K562 (cell line): ENCODE measurements at regions not wholly inside any gene's neighbourhood (a gene's known extent, or its start where the extent isn't known, plus 50 kb on each side); places are given as distances from the start of the nearest gene placed in this dataset.

Source experiments
- ARID3B ChIP-seq: fragments of 250-450 bp; sonication (Bioruptor Pico); IDR thresholded peaks from 2 replicates; pipeline ENCODE4 v1.4.0; 2020; ENCODE audit warnings: borderline replicate concordance
- ARID4B ChIP-seq: sonication (generic); formaldehyde crosslinking; IDR thresholded peaks from 2 replicates; pipeline ENCODE4 v1.8.0; 2022; ENCODE audit warnings: mild to moderate bottlenecking, missing genetic modification reagents
- ARNT ChIP-seq, 2 experiments: fragments of 450-650 bp; IDR thresholded peaks; 2 replicates each; pipeline ENCODE4 v1.6.1; 2016; ENCODE audit warnings: mild to moderate bottlenecking in 1 of 2
- DEAF1 ChIP-seq: fragments of 450-650 bp; formaldehyde crosslinking; IDR thresholded peaks from 2 replicates; pipeline ENCODE4 v1.4.0; 2020; ENCODE audit warnings: mild to moderate bottlenecking, moderate library complexity
- LARP7 ChIP-seq: fragments of 450-650 bp; IDR thresholded peaks from 2 replicates; pipeline ENCODE4 v1.6.1; 2016
- NELFE ChIP-seq: IDR thresholded peaks from 2 replicates; pipeline ENCODE4 v1.6.1; 2011; ENCODE audit warnings: mild to moderate bottlenecking; ENCODE audit not compliant: insufficient read depth, insufficient read length
- PKNOX1 ChIP-seq: fragments of 450-650 bp; IDR thresholded peaks from 2 replicates; pipeline ENCODE4 v1.6.1; 2016
- POLR2AphosphoS2 ChIP-seq: IDR thresholded peaks from 2 replicates; pipeline ENCODE4 v1.6.1; 2012; ENCODE audit warnings: low read length, improper control_type of control experiment
- RFX5 ChIP-seq: IDR thresholded peaks from 2 replicates; pipeline ENCODE4 v1.6.1; 2011; ENCODE audit warnings: low read depth, mild to moderate bottlenecking, improper control_type of control experiment, low read length
- STAT5B ChIP-seq: fragments of 250-450 bp; sonication (Bioruptor Pico); IDR thresholded peaks from 2 replicates; pipeline ENCODE4 v1.8.0; 2021; ENCODE audit warnings: mild to moderate bottlenecking, inconsistent platforms
- TEAD1 ChIP-seq, 2 experiments: fragments of 450-650 bp in 1 of 2; sonication (generic) in 1 of 2; formaldehyde crosslinking; IDR thresholded peaks; 2 replicates each; pipeline versions ENCODE4 v1.4.0 to v1.8.0; 2020 to 2022; ENCODE audit warnings: mild to moderate bottlenecking in 2 of 2, missing genetic modification reagents in 1 of 2
- TSC22D4 ChIP-seq: fragments of 450-650 bp; IDR thresholded peaks from 2 replicates; pipeline ENCODE4 v1.6.1; 2016; ENCODE audit warnings: missing genetic modification characterization, missing biosample characterization, control low read depth
- WHSC1 ChIP-seq: IDR thresholded peaks from one replicate; pipeline ENCODE4 v1.6.1; 2012; ENCODE audit warnings: low read length, control low read depth, inconsistent platforms
- ZBTB9 ChIP-seq: fragments of 450-650 bp; formaldehyde crosslinking; IDR thresholded peaks from 2 replicates; pipeline ENCODE4 v1.4.0; 2020; ENCODE audit warnings: mild to moderate bottlenecking, moderate library complexity
- ZNF175 ChIP-seq: fragments of 200-800 bp; sonication (Bioruptor generic); IDR thresholded peaks from 2 replicates; pipeline ENCODE4 v1.6.1; 2016; ENCODE audit warnings: low read depth, mild to moderate bottlenecking, missing genetic modification characterization, missing compliant biosample characterization
- ZNF282 ChIP-seq: sonication (generic); formaldehyde crosslinking; IDR thresholded peaks from 2 replicates; pipeline ENCODE4 v1.8.1; 2023; ENCODE audit warnings: missing genetic modification reagents
- ZNF384 ChIP-seq: IDR thresholded peaks from 2 replicates; pipeline ENCODE4 v1.6.1; 2012; ENCODE audit warnings: low read depth, low read length, improper control_type of control experiment
- ZNF408 ChIP-seq: fragments of 250-450 bp; sonication (Bioruptor Pico); IDR thresholded peaks from 2 replicates; pipeline ENCODE4 v1.4.0; 2020; ENCODE audit warnings: low read depth, mild to moderate bottlenecking, moderate library complexity

GRCh38 chr6:27138837-27139755, 108.4 kb upstream of the PRSS16 start (continued):
- TF ChIP-seq ZNF175 (CRISPR knock-in tag) (no peak; the same call in 1 of the 2 replicates), ZNF384 (no peak), DEAF1 (CRISPR knock-in tag) (no peak), ARID3B (0 out of 2 replicates have a peak, but pooled peaks have one; percentile 13), ZNF282 (CRISPR knock-in tag) (no peak), NELFE (no peak), TSC22D4 (tag) (no peak), STAT5B (CRISPR knock-in tag) (no peak), LARP7 (no peak; the same call in 1 of the 2 replicates), ZBTB9 (no peak; the same call in 1 of the 2 replicates), POLR2AphosphoS2 (peak; percentile 95), RFX5 (no peak), ZNF408 (0 out of 2 replicates have a peak, but pooled peaks have one; percentile 15), ARNT (IDR thresholded peaks at IDR 0.05) (no peak; a peak in 2 of 4 replicates), PKNOX1 (no peak), TEAD1 (CRISPR knock-in tag; IDR thresholded peaks at IDR 0.05) (peak; percentile 39 to 93; a peak in 2 of 4 replicates), WHSC1 (no peak), ARID4B (peak; percentile 91)
